IPS-20b (cell line): ENCODE measurements at regions not wholly inside any gene's neighbourhood (a gene's known extent, or its start where the extent isn't known, plus 50 kb on each side); places are given as distances from the start of the nearest gene placed in this dataset.

ENCODE experiments used
- H3K27ac ChIP-seq: one replicate; pipeline ENCODE4 v1.5.1; 2013; ENCODE audit warnings: low read length
- H3K27me3 ChIP-seq: 2 replicates; pipeline ENCODE4 v1.6.1; 2013; ENCODE audit warnings: mild to moderate bottlenecking, low read length, inconsistent platforms; ENCODE audit not compliant: insufficient read depth
- H3K36me3 ChIP-seq: 2 replicates; pipeline ENCODE4 v1.6.1; 2013; ENCODE audit warnings: low read depth, mild to moderate bottlenecking, inconsistent platforms, low read length, moderate library complexity; ENCODE audit not compliant: insufficient read depth
- H3K4me1 ChIP-seq: 2 replicates; pipeline ENCODE4 v1.6.1; 2013; ENCODE audit warnings: mild to moderate bottlenecking, control low read depth, inconsistent platforms, low read length, moderate library complexity; ENCODE audit not compliant: insufficient read depth
- H3K4me3 ChIP-seq: 2 replicates; pipeline ENCODE4 v1.5.1; 2013; ENCODE audit warnings: mild to moderate bottlenecking, low read length, inconsistent platforms
- H3K9ac ChIP-seq: 2 replicates; pipeline ENCODE4 v1.6.1; 2013; ENCODE audit warnings: low read depth, mild to moderate bottlenecking, inconsistent platforms, low read length, moderate library complexity
- H3K9me3 ChIP-seq: 2 replicates; pipeline ENCODE4 v1.6.1; 2013; ENCODE audit warnings: mild to moderate bottlenecking, low read depth, low read length, inconsistent platforms; ENCODE audit not compliant: insufficient read depth

GRCh38 chr6:65803186-65803585 is 96.2 kb upstream of the EYS start:
- Histone ChIP-seq H3K9ac (no peak overlapping the region), H3K27me3 (no peaks in the 10 kb centered on the region), H3K4me3 (no peak overlapping the region), H3K9me3 (no peaks in the 10 kb centered on the region), H3K4me1 (no peaks in the 10 kb centered on the region), H3K27ac (no peak overlapping the region), H3K36me3 (no peaks in the 10 kb centered on the region)

- H3K36me3 ChIP-seq: no peaks in the 10 kb centered on the region
- no peaks in the 10 kb centered on the region for H3K4me1 ChIP-seq
- H3K4me3 ChIP-seq: no peak overlapping the region
- no peak overlapping the region for H3K27ac ChIP-seq
- no peaks in the 10 kb centered on the region for H3K27me3 ChIP-seq
- H3K9ac ChIP-seq: no peak overlapping the region
- H3K9me3 ChIP-seq: no peaks in the 10 kb centered on the region
These were observed 92.4 kb upstream of the EYS start for GRCh38 chr6:65799389-65799788.

- no peak overlapping the region for H3K9ac ChIP-seq
- no peaks in the 10 kb centered on the region for H3K36me3 ChIP-seq
- no peaks in the 10 kb centered on the region for H3K9me3 ChIP-seq
- no peak overlapping the region for H3K27ac ChIP-seq
- no peaks in the 10 kb centered on the region for H3K27me3 ChIP-seq
- no peak overlapping the region for H3K4me3 ChIP-seq
- no peaks in the 10 kb centered on the region for H3K4me1 ChIP-seq
These were observed 91.4 kb upstream of the EYS start for GRCh38 chr6:65798280-65799014.

- H3K9ac ChIP-seq: no peak overlapping the region
- no peaks in the 10 kb centered on the region for H3K4me1 ChIP-seq
- no peak overlapping the region for H3K27ac ChIP-seq
- no peaks in the 10 kb centered on the region for H3K36me3 ChIP-seq
- H3K27me3 ChIP-seq: no peaks in the 10 kb centered on the region
- H3K9me3 ChIP-seq: no peaks in the 10 kb centered on the region
- H3K4me3 ChIP-seq: no peak overlapping the region
These were observed 83.6 kb upstream of the EYS start for GRCh38 chr6:65790666-65791065.

GRCh38 chr6:65787787-65788186 is 80.8 kb upstream of the EYS start:
- Histone ChIP-seq H3K9ac (no peak overlapping the region), H3K27me3 (no peaks in the 10 kb centered on the region), H3K36me3 (no peaks in the 10 kb centered on the region), H3K27ac (no peak overlapping the region), H3K9me3 (no peaks in the 10 kb centered on the region), H3K4me3 (no peak overlapping the region), H3K4me1 (no peaks in the 10 kb centered on the region)

GRCh38 chr6:65786815-65787214 is 79.8 kb upstream of the EYS start:
- H3K4me1 ChIP-seq: no peaks in the 10 kb centered on the region
- no peaks in the 10 kb centered on the region for H3K36me3 ChIP-seq
- no peak overlapping the region for H3K9ac ChIP-seq
- no peaks in the 10 kb centered on the region for H3K9me3 ChIP-seq
- H3K4me3 ChIP-seq: no peak overlapping the region
- no peaks in the 10 kb centered on the region for H3K27me3 ChIP-seq
- H3K27ac ChIP-seq: no peak overlapping the region

- no peaks in the 10 kb centered on the region for H3K36me3 ChIP-seq
- peaks cover 5% of the 10 kb centered on the region; the same call in 1 of the 2 replicates for H3K4me1 ChIP-seq
- no peaks in the 10 kb centered on the region for H3K9me3 ChIP-seq
- no peak overlapping the region for H3K27ac ChIP-seq
- H3K4me3 ChIP-seq: no peak overlapping the region
- no peak overlapping the region for H3K9ac ChIP-seq
- H3K27me3 ChIP-seq: no peaks in the 10 kb centered on the region
These were observed 73.7 kb upstream of the EYS start for GRCh38 chr6:65780691-65781090.

- Histone ChIP-seq H3K27ac (no peak overlapping the region), H3K9me3 (no peaks in the 10 kb centered on the region), H3K4me1 (peaks cover 5% of the 10 kb centered on the region; the same call in 1 of the 2 replicates), H3K4me3 (no peak overlapping the region), H3K27me3 (no peaks in the 10 kb centered on the region), H3K9ac (no peak overlapping the region), H3K36me3 (no peaks in the 10 kb centered on the region)
These were observed 69.3 kb upstream of the EYS start for GRCh38 chr6:65776332-65776731.

- H3K36me3 ChIP-seq: no peaks in the 10 kb centered on the region
- no peaks in the 10 kb centered on the region for H3K9me3 ChIP-seq
- peaks cover 5% of the 10 kb centered on the region; the same call in 1 of the 2 replicates for H3K4me1 ChIP-seq
- no peak overlapping the region for H3K27ac ChIP-seq
- H3K4me3 ChIP-seq: no peak overlapping the region
- H3K9ac ChIP-seq: no peak overlapping the region
- H3K27me3 ChIP-seq: no peaks in the 10 kb centered on the region
These were observed 64.9 kb upstream of the EYS start for GRCh38 chr6:65771946-65772345.

GRCh38 chr6:65761890-65762289 is 54.9 kb upstream of the EYS start:
- H3K4me3 ChIP-seq: no peak overlapping the region
- H3K27ac ChIP-seq: no peak overlapping the region
- no peaks in the 10 kb centered on the region for H3K9me3 ChIP-seq
- no peaks in the 10 kb centered on the region for H3K27me3 ChIP-seq
- no peak overlapping the region for H3K9ac ChIP-seq
- no peaks in the 10 kb centered on the region for H3K36me3 ChIP-seq
- no peaks in the 10 kb centered on the region for H3K4me1 ChIP-seq

GRCh38 chr6:65760285-65760684 is 53.3 kb upstream of the EYS start:
- no peak overlapping the region for H3K4me3 ChIP-seq
- H3K27ac ChIP-seq: no peak overlapping the region
- H3K9ac ChIP-seq: no peak overlapping the region
- H3K4me1 ChIP-seq: no peaks in the 10 kb centered on the region
- no peaks in the 10 kb centered on the region for H3K27me3 ChIP-seq
- no peaks in the 10 kb centered on the region for H3K36me3 ChIP-seq
- H3K9me3 ChIP-seq: no peaks in the 10 kb centered on the region
